HG02938 (cell line): ENCODE measurements at regions not wholly inside any gene's neighbourhood (a gene's known extent, or its start where the extent isn't known, plus 50 kb on each side); places are given as distances from the start of the nearest gene placed in this dataset.

Experiments
- ATAC-seq: cut with Tn5 transposase; IDR thresholded peaks from one replicate; pipeline ENCODE4 v1.9.1; 2021; ENCODE audit warnings: mild to moderate bottlenecking, moderate library complexity; ENCODE audit not compliant: unreplicated experiment

DNA sequence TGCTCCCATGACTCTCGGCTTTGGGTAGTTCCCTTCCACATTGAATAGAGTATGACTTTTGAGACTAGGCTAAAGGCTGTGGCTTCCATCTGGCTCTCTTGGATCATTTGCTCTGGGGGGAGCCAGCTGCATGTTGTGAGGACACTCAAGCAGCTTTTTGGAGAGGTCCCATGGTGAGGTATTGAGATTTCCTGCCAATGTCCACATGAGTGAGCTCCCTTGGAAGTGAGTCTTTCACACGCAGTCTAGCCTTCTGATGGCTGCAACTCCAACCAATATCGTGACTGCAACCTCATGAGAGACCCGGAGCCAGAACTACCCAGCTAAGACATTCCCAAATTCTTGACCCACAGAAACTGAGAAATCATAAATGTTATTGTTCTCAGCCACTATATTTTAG, 127.7 kb upstream of the KAZN start:
- no peak for ATAC-seq

DNA sequence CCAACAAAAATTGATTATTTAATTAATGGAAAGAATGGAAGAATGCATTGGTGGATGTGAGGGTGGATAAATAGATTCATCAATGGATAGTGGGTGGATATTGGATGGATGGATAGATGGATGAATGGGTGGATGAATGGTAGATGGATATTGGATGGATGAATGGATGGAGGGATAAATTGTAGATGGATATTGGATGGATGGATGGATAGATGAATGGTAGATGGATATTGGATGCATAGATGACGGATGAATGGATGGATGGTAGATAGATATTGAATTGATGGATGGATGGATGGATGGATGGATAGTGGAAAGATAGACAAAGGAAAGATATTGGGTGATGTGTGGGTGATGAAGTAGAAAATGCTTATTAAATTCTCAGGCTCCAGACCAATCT, 123.6 kb upstream of the KAZN start:
- ATAC-seq, result no peak

DNA sequence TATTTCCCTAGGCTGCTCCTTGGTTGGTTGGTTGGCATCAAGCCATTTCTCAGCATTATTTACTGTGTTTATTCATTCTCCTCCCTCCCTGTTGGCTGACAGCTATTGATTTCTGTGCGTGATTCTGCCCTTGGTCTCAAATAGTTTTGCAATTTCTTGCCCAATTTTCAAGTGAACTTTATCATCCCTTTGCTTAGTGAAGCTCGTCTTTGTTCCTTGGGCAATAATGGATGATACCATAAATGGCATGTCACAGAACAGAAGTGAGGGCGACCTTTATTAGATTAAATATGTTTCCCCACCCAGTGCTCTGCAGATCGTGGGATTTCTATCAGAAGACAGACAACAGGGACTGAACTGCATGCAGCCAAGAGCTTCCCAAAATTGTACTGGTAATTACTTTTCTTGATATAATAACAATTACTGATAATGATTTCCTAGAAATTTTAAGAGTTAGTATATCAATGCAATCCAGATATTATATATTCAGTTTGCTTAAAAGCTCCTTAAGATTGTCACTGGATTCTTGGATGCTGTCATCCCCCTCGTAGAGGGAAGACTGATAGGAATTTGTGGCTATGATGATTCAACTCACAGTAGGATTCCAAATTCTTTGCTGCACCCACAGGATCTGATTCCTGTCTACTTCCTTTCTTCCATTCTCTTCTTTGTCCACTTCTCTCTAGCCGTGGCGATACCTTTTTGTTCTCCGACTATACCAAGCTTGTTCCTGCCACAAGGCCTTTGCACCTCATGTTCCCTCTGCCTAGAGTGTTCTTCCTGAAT, 122.1 kb upstream of the KAZN start:
- ATAC-seq, result no peak

DNA sequence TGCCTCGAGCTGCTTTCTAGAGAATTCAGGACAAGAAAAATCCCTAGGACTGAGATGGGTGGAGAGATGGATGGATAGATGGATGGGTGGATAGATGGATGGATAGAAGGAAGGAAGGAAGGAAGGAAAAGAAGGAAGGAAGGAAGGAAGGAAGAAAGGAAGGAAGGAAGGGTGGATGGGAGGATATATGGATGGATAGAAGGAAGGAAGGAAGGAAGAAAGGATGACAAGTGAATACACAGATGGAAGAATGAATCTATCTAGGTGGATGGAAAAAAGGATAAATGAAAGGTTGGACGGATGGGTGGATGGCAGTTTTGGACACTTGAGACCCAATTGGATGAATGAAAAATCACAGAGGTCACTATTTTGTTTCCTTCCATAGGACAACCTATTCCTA, 120.4 kb upstream of the KAZN start:
- ATAC-seq, result no peak

DNA sequence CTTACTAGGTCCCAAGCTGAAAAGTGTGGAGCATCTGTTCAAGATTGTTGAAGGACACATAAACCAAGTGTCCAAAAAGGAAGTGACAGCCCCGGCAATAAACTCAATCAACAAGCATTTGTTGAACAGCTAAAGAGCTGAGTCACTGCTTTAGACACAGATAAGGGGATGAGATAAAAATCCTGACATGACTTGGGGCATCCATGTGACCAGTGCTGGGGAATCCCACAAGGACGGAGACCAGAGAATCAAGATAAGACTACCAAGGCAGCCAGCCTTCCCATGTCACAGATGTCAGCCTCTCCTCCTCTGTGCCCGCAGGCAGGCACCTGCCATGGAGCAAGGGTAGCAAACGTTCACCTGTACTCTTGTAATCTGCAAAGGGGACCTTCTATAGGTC, 118.6 kb upstream of the KAZN start:
- ATAC-seq, result no peak

DNA sequence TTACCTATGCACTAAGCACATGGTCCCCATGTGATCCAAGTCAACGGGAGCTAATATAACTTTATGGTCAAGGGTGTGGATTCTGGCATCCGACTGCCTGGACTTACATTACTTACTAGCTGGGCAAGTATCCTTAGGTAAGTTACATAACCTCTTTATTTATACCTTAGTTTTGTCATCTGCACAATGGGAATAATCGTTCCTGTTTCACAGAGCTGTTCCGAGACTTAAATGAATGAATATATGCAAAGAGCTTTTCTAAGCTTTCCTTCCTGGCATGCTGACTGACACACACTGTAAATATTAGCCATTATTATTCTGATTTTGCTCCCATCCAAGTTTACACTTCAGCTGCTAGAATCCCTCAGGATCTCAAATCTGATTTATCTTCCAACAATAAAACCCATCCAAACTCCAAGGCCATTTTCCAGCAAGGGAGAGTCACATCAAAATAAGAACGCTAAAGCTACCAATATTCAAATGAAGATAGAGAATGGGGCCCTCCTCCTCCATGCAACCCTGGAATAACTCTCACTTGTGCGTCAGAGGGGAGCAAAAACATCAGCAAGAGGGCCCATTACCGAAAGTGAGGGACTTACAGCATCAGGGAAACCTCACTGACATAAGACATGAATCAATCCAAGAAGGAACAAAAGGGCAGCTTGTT, 115.6 kb upstream of the KAZN start:
- ATAC-seq, result no peak

DNA sequence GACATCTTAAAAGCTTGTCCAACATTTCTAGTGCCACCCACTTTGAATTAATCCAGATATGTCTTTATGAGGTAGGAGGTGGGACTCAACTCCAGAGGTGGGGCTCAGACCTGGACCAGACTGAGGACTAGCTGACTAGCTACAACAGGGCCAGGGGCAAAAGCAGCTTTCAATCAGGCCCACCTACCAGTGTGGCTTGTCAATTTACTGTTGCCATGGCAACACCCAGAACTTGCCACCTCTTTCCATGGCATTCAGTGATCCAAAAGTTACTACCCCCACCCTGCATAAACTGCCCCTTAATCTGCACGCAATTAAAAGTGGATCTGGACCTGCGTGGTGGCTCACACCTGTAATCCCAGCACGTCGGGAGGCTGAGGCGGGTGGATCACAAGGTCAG, 113.2 kb upstream of the KAZN start:
- ATAC-seq, result no peak

DNA sequence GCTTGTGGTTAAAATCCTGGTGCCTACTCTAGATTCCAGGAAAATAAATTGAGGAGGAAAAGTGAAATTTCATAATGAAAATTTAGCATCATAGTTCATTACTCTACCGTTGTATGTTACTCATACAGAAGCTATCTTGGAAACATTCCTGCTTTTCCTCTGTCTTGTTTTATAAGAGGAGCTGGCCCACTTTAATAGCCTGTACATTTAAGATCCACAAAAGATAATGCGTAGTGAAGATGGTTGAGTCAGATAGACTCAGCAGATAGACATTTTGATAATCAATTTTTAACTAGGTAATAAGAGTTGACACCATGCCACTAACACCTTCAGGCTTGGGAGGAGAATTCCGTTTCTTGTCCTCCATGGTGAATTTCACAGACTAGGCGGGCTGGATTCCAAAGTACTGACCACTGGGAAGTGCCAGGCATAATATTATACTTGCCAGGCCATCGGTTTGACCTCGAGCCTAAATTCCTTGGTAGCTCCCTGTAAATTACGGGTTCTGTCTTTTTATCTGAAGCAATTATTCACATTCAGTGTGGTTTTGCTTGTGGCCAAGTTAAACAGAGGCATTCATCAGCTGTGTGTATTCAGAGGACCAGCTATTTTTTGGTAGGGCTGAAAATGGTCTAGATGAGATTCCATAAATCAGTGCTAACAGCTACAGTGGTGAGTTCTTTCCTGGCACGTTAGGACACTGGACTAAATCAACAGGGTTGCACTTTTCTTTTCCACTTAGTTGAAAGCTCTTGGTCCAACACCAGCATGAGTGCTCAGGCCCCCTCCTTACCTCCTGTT, 111.9 kb upstream of the KAZN start:
- no peak for ATAC-seq

DNA sequence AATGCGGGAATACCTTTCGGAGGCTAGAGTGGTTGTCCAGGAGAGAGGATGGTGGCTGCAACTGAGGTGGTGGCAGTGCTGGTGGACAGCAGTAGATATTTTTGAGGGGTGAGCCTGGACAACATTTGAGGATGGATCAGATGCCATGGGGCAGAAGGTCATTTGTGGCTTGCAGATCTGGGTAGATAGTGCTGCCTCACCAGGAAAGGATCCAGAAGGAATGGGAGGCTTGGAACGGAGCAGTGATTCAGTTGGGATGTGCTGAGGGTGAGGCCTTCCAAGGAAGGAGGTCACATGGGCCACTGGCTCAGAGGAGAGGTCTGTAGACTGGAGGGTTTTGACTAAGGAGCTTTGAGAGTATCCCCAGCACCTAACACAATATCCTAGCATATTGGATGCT, 110.8 kb upstream of the KAZN start:
- no peak for ATAC-seq

DNA sequence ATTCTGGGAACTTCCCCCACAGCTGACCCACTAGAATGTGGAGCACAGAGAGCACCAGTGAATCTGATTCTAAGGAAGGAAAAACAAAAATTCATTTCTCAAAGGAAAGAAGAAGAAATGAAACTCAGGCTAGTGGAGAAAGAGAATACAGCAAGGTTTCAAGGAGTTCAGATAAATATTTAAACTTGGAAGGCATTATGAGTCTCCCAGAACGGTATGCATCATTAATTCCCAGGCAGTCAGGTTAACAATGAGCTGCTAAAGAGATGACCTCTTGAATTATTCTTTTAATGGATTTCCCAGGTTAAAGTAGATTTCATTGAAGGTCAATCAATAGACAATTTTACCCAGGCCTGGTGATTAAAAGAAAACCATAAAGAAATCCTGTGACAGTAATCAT, 103.6 kb upstream of the KAZN start:
- ATAC-seq, result no peak

DNA sequence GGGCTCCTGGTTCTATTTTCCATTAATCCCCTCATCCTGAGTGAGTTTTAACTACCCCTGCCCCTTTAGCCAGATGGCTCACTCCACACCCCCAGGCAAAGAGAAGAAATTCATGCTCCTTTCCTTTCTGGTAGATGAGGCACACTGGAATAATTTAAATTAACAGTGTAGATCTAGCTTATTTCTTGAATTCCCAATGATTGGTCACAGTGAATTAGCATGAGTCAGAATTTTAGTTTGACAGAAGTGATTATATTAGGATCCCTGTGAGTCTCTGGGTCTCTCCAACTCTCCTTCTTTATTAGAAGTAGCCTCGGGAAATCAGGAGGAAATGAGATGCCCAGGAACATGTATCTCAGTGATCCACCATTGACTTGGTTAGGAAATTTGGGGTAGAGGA, 103.1 kb upstream of the KAZN start:
- ATAC-seq, result no peak

DNA sequence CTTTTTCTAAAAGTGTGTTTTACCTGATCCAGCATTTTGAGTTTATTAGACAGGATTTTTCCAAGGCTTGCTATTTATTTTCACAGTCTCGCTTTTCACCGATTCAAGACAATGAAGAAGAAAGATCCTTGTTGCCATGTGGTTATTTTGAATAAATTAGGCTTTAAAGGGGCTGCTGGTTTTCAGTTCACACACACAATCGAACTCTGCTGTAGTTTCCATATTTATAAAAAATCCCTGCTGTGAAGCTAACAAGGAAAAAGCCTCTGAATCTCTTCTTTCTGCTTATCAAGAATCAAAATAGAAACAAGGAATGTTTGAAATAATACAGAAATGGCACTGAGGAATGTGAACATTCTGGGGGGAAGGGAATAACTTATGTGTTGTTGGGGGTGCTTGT, 102.5 kb upstream of the KAZN start:
- no peak for ATAC-seq

DNA sequence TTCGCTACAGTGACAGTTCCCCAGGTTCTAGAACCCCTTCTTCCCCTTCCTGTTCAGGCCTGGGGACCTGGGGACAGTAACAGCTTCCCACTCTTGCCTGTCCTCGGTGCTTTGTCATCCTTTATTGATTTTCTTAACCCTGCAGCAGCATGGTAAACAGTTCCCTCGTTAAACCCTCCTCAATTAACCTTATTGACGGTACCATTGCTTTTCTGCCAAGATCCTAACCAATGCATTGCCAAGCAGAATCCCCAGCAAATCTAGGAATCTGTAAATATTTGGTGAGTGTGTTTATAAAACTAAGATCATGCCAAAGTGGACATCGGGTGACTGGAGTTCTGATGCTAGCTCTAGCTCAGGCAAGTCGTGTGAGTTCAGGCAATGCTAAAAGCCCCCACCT, 99.6 kb upstream of the KAZN start:
- no peak for ATAC-seq

DNA sequence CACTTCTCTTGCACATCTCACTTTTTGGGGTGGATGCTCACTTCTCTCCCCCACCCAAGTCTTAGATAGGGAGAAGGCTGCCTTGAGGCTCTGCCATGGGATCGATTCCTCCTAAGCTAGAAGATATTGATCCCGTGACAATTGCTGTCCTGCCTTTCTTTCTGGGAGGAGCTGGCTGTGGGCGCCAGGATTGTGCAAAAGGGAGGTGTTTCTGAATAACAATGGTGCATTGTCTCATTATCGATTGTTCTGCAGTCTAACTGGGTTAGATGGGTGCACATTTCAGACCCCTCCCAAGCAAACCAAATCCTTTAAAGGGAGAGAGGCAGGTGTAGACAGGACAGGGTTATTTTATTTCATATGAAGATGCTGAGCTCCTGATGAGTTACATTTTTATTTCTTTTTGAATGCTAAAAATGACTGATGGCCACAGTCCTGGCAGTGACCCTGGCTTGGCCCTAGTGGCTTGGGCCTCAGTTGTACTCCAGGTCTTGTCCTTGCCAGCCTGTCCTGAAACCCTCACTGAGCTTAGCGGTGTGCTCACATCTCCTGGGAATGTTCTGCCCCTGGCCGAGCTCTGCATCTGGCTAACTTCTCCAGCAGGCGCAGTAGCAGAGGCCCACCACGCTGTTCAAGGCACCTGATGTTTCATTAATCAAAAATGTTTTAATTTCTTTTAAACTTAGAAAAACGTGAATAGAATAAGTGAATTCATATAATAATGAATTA, 99.0 kb upstream of the KAZN start:
- ATAC-seq, result no peak

DNA sequence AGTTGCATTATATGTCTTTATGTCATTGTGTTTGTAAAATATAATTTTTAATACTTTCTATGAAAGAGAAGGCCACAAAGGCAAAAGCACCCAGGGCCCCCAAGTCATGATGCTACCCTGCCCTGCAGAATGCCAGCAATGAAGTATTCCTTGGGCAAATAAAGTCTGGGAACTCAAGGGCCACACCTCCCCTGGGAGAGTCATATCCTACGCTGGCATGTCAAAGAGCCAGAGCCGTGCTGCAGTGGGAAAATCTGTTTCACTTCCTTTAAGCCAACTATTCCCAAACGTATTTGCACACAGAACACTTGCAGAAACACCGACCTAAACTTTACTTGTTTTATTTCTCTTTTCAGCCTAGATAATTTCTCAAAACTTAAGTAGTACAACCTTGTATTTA, 98.4 kb upstream of the KAZN start:
- no peak for ATAC-seq

DNA sequence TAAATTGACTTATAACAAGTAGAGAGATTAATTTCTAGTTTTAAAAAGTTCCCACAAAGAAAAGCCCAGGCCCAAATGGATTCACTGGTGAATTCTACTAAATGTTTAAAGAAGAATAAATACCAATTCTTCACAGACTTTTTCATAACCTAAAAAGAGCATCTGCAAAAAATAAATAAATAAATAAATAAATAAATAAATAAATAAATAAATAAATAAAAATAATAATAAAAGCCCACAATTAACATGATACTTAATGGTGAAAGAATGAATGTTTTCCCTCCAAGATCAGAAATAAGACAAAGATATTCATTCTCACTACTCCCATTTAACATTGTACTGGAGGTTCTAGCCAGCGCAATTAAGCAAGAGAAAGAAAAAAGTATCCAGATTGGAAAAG, 97.6 kb upstream of the KAZN start:
- ATAC-seq, result no peak

DNA sequence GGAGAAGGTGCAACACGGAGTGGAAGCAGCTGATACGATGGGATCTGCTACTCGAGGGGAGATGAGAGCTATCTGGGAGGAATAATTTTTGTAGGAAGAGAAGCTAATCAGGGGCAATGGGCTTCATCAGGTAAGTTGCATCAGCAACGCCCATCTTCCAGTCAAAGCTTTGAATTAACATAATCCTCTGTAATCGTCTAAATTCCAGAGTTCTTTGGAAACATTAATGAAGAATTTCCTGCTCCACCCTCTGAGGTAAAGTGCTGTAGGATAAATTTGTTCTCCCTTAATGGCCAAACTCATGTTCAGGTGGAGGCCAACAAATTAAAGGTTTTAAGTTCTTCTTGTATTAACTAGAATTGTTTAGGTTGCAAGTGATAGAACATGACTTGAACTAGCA, 94.0 kb upstream of the KAZN start:
- ATAC-seq, result no peak

DNA sequence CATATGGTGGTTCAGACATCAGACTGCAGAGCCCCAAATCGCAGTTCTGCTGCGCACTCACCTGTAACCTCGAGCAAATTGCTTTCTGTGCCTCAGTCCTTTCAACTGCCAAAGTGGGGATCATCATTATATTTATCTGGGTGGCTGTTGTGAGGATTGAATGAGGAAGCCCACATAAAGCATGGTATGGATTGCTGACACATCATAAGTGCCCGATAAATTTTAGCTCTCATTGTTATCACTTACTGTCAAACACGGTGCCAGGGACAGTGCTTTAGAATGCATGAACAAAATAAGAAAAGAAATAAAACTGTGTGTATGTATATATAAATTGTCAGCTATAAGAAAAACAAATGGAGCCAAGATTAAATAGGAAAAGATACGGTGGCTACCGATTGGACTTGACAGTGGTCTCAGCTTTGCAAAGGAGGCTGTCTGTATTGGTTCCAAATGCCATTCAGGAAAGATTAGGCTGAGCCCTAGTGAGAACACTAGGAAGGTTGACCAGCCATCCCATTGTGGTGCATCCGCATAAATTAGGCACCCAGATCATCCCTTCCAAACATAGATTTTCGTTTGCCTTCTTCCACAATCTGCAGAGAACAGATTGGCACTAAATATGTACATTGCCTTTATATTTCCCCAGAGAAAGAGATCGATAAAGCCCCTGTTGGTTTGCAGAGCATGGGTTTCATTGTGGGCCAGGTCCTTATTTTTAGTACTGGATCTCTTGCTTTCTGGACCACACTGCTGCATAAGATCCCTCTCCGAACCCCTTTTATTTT, 91.8 kb upstream of the KAZN start:
- ATAC-seq, result no peak

DNA sequence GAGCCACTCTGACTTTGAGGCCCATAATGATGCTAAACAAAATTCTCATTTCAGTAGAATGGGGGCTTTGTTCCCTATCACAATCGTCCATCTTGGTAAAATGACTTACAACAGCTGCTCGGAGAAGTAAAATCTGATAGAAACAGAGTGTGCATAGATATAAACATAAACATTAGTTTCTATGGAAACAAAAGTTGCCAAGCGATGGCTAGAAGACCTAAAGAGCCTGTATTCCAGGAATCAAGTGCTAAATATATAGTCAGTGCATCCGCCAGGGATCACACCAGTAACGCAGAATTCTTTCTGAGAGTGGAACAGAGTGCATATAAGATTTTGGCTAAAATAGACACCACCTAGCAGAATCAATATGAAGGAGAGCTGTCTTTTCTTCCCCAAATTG, 91.2 kb upstream of the KAZN start:
- ATAC-seq, result no peak

DNA sequence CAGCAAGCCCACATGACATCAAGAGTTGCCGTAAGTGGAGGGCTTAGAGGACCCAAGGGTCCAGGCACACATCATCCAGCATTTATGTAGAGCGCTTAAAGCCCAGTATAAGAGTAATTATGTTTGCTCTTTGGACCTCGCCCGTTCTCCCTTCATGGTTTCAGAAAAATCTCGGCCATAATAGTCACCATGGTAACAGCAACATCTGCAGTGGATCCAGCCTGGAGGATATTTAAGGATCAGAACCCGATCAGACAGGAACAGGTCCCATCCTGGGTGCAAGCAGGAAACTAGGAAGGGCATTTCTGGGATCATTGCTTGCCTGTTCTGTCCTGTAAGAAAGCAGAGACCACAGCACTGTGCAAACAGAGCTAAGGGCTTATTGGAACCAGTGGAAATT, 89.9 kb upstream of the KAZN start:
- ATAC-seq, result no peak
